HG03378 (cell line): ENCODE measurements at regions not wholly inside any gene's neighbourhood (a gene's known extent, or its start where the extent isn't known, plus 50 kb on each side); places are given as distances from the start of the nearest gene placed in this dataset.
"Not testable (repeated sequence)": the region's sequence is repeated elsewhere in the genome, so short reads cannot be mapped to it uniquely, and the experiment has no call there.

ENCODE experiments used
- ATAC-seq: cut with Tn5 transposase; IDR thresholded peaks from one replicate; pipeline ENCODE4 v1.9.1; 2021; ENCODE audit warnings: mild to moderate bottlenecking, moderate library complexity; ENCODE audit not compliant: unreplicated experiment

DNA sequence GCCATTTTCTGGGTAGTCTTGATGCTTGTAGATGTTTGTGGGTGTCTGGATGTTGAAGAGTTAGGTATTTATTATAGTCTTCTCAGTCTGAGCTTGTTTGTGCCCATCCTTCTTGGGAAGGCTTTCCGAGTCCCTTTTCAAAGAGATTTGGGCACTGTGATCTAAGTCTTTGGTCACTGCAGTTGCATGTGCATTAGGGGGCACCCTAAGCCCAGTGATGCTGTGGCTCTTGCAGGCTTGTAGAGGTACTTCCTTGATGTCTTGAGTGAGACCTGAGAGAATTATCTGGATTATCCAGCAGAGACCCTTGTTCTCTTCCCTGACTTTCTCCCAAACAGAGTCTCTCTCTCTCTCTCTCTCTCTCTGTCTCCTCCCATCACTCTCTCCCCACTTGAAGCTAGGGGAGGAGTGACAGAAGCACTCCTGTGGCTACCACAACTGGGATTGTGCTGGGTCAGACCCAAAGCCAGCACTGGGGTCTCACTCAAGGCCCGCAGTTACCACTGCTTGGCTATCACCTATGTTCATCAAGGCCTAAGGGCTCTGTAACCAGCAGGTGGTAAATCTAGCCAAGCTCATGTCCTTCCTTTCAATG, 68.5 kb downstream of the TMCO5A start:
- ATAC-seq = no peak

DNA sequence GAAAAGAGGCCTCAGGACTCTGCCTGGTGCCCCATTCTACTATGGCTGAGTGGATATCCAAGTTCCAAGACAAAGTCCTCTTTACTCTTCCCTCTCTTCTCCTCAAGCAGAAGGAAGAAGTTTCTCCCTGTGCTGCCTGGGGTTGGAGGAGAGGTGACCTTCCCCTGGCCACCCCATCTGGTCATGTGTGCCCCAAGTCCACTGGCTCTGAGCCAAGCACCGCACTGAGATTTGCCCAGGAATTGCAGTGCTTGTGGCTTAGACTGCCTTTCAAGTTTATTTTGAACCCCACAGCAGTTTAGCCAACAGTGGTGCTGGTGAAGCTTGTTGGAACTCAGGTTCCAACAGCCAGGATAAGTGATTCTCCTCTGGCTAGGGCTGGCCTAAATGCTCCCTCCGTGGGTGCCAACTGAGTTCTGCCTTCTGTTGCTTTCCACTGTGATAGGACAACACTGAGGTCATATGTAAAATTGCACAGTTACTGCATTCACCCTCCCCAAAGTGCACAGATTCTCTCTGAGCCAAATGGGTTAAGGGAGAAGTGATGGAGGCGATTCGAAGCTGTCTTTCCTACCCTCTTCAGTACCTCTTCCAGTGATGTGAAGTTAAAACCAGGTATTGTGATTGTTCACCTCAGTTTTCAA, 69.9 kb downstream of the TMCO5A start:
- ATAC-seq = no peak

DNA sequence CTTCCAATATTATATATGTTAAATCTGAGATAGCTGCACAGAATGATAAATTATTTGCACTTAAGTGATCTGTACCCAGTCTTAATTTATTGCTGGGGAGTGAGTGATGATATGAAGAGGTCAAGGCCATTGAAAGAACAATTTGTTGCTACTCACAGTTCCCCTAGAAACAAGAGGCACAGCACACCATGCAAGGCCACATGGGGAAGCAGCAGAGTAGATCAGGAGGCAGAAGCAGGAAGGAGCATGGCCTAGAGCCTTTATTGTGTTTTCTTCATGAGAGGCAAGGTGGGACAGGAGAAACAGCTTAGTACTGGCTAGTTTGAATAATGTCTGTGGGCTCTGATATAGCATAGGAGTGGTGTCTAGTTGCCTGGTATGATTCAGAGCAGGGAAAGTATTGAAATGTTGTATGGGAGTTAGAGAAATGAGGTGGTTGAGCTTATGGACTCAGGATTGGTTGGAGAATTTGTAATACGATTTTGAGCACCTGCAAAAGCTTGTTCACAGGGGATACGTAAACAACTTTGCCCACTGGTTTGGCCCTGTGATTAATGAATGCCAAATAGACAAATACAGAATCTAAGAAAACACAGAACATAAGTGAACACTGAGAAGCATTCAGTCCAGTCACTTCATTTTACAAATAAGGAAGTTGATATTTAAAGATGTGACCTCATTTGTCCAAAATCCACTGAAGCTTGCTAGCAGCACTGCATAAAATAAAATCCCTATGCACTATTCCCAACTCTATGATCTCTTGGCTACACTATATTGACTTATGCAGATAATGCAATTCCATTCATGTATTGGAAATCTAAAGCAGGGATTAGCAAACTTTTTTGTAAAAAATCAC, 71.7 kb downstream of the TMCO5A start:
- ATAC-seq = no peak

DNA sequence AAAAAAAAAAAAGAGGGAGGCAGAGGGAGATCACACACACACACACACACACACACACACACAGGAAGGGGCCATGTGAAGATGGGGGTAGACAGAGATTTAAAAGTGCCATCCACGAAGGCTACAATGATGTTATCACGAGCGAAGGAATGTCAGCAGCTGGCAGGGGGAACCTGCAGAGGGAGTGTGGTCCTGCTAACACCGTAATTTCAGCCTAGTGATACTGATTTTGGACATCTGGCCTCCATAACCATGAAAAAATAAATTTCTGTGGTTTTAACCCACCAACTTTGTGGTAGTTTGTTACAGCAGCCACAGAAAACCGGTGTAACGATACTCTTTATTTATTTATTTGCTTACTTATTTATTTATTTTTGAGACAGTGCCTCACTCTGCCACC, 76.0 kb downstream of the TMCO5A start:
- ATAC-seq = no peak

DNA sequence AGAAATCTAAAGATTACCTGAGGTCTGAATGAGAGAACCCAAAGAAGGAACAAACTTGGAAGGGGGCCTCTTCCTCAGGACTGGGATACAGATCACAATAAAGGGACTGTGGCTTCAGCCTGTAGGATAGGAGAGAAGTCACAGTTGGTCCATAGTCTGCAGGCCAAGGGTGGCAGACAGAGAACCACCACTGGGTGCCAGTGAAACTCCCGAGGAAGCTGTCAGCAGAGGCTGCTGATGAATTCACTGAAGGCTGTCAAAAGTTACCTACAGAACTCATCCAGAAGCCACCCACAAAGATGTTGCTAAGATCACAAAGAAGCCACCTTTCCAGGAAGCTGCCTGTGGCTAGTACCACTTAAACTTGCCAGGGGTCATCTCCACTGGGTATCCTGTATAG, 78.5 kb downstream of the TMCO5A start:
- no peak for ATAC-seq

DNA sequence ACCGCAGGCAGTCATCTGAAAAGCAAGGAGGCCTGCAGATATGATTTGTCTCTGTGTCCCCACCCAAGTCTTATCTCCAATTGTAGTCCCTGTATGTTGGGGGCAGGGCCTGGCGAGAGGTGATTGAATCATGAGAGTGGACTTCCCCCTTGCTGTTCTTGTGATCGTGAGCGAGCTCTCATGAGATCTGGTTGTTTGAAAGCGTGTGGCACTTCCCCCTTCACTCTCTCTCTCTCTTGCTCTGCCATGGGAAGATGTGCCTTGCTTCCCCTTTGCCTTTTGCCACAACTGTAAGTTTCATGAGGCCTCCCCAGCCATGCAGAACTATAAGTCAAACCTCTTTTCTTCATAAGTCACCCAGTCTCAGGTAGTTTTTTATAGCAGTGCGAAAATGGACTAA, 83.3 kb downstream of the TMCO5A start:
- no peak for ATAC-seq

DNA sequence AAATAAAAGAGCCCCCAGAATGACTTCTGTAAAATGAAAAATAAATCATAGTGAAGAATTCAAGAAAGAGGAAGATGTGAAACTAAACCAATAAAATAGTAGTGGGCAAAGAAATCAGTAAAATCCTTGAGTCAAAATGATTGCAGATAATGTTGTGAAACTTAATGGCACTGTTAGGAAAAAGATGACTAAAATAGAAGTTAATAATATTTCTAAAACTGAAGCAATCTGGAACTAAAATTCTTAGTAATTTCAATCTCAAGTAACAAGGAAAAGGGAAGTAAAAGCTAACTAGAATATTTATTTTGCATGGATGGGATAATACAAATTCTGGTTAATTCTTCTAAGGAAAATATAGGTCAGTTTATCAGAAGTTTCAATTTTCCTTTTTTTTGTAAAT, 84.6 kb downstream of the TMCO5A start:
- no peak for ATAC-seq

DNA sequence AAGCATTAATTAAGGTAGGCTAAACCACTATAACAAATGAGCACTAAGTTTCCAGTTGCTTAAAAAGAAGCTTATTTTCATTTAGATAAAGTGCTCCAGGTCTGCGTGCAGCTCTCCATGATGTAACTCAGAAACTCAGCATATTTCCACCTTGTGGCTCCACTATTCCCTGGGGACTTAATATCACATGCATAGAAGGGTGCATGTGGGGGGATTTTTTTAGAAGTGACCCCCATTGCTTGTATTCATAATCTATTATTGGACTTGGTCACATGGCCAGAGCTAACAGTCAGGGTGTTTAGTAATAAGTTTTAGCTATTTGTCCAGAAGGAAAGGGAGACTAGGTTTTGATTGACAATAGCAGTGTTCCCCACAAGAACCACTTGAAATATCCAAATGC, 86.8 kb downstream of the TMCO5A start:
- peak; percentile 75 for ATAC-seq

DNA sequence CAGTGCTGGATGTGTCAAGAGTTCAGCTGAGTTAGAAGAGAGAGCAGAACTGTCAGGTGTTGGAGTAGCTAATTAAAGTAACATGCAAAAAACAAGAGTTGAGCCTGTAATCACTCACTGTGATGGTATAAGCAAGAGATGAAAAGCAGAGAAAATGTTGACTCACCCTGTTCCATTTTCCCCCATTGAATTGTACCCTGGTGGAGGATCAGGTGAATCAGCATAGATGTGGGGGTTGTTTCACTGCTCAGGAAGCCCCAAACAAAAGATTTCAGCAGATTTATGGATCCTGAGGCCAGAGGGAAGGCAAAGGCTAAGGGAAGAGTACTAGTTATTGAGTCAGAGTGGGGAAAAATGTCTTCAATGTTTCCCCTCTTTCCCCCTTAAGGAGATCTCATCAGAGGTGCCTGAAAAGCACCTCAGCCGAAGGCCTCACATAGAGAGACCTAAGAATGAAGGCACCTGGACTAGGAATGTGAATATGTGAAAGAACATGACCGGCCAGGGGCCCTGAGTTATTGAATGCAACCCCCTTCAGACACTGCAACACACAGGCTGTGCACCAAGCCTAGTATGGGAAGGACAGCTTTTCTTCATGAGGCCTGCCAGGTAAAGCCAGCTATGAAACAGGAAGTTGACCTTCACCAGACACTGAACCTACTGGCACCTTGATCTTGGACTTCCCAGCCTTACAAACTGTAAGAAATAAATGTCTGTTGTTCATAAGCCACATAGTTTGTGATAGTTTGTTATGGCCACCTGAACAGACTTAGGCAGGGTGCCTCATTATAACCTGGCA, 90.1 kb downstream of the TMCO5A start:
- ATAC-seq = no peak

DNA sequence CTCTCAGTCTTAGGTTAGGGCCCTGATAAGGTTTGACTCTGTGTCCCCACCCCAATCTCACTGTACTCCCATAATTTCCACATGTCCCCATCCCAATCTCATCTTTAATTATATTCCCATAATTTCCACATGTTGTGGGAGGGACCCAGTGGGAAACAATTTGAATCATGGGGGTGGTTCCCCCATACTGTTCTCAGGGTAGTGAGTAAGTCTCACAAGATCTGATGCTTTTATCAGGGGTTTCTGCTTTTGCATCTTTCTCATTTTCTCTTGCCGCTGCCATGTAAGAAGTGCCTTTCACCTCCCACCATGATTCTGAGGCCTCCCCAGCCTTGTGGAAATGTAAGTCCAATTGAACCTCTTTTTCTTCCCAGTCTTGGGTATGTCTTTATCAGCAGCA, 91.2 kb downstream of the TMCO5A start:
- not testable (repeated sequence) for ATAC-seq

DNA sequence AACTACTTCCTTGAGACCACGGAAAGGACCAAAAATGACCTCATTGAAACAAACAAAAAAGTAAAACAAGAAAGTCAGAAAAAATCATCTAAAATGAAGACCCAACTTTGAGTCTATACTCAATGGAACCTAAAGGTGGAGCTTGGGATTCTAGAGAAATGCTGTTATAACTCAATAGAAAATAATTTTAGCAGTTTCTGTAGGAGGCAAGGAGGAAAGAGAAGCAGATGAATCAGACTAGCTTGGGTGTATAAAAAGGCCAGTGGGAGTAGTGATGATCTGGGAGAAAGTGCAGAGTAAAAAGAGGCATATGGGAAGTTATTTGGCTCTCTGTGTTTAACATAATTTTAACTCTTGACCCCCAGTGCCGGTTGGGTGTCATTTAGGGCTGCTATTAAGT, 94.4 kb downstream of the TMCO5A start:
- ATAC-seq = no peak

DNA sequence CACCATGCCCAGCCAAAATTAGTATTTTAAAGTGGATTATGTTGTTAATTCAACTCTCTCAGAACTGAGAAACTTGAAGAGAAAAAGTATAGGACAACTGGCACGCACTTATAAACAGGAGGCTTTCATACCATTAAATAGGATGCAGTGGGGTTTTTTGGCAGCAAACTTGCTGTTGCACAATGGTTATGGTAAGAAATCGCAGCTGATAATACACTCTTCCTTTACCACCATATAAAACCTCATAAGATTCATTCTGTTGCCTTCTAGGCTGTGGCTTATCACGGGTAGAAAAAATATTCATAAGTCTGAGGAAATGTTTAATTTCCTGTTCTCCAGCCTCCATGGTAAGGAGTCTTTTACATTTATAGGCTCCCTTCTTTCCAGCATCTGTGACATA, 95.3 kb downstream of the TMCO5A start:
- ATAC-seq = no peak

DNA sequence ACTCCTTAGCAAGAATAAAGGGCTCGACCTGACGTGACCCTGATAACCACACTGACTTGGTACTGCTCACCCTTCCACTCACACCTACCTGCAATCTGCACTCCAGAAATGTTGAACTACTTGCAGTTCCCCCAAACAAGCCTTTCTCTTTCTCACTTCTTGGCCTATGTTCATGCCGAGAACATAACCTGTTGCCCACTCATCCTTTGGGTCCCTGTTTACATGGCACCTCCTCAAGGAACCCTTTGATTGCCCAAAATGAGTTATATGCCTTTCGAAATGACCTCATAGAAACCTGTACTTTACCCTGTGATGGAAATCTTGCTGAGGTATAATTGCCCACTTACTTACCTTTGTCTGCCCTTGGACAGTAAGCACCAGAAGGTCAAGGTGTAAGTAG, 96.2 kb downstream of the TMCO5A start:
- no peak for ATAC-seq

DNA sequence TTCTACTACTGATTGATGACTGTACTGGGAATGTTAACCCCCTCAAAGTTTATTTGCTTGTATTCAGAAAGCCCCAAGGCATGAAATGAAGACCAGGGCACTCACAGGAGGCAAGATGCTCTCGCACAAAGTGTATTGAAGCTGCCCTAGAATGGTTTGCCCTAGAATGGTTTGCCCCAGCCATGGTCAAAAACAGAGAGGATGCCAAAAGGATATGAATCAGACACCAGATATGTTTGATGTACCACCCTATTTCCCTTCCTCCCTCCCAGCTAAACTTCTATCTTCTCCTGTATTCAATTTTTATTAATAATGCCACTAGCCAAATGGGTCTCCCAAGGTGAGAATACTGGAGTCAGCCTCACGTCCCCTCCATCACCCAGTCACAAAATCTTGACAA, 101.3 kb downstream of the TMCO5A start:
- no peak for ATAC-seq

DNA sequence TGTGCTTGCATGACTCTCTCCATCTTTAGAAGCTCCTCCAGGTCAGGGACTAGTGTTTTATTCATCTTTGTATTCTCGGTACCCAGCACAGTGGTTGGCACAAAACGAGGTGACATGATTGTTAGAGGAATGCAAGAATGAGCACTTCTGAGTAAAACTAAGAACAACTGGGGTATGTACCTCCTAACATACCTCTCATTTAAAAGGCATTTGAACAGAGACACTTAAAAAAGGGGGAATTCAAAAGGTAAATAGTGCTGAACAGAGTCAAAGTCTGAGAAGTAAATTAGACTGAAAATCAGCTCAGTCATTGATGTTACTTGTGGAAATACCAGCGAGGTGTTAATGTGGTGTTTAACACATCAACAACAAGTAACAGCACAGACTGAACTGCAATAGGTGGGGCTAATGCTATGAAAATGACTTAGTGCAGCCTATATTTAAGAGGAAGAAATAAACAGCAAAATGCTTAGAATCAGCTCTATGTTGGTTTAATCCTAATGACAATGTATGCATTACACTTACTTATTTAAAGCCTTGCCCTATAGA, 102.4 kb downstream of the TMCO5A start:
- ATAC-seq = no peak

DNA sequence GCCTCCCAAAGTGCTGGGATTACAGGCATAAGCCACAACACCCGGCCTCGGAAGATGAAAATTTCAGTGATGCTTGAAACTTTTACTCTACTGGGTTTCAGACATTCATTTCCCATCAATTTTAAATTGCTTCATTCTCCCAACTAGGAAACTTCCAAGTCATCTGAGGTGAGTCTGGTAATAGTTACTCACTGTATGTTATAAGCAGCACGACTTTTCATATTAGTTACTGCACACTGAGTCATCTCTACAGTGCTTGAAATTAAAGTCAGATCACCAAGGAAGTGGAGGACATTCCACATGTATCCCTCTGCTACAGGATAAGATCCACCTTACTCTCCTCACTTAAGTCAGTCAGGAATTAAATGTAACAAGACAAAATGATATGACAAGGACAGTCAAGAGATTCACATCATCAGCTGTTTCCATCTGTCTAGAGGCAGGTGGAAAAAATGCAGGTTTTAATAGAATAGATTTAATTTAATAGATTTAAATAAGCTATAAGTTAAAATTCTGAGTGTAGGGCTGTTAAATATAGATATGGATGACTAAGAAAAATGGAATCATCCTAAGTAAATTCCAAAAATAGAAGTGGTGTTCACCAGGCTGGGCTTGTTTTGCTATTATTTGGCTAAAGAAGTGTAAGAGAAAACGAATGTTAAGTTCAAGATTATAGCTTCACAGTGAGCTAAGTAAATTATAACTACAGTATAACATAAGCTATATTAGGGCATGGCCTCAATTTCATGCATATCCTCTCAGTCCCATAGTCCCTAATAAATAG, 104.4 kb downstream of the TMCO5A start:
- no peak for ATAC-seq

DNA sequence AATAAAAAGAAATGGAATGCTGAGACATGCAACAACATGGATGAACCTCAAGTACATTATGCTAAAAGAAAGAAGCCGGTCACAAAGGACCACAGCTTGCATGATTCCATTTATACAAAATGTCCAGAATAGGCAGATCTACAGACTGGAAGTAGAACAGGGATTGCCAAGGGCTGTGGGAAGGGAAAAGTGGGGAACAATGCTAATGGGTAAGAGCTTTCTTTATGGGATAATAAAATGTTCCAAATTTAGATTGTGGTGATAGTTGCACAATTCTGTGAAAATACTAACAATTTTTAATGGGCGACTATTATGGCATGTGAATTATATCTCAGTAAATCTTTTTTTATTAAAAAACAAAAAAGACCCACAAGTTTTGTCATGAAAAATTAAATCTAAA, 106.2 kb downstream of the TMCO5A start:
- ATAC-seq = no peak

DNA sequence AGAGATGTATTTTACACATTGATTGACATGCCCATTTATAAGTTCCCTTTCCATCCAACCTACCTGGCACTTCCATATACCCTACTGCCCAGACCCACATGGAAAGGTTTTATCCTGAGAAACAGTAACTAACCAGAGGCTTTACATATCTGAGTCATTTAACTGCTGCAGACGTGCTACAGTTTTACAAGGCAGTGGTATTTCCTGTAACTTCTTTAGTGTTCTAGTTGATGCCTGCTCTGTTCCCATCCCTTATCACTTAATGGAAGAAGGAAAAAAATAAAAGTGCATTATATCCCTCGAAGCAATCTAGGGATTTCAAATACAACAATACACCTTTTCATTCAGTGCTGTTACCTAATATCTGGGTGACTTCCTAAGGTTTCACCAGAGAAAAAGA, 107.1 kb downstream of the TMCO5A start:
- peak; percentile 47 for ATAC-seq

DNA sequence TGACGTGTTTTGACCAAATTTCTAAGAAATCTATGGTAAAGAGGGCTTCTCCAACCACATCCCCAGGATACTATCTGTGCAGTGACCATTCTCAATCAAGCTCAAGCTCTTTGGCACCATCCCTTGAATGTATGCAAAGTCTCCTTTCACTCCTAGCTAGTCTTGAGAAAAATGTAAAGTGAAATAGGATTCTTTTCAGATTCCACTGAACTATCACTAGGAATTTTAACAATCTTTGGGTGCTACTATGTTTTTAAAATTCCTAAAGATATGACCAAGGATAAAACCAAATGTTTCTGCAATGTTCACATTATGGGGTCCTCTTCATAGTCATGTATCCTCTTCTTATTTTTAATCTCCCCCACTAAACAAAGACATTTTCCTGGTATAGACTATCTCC, 107.8 kb downstream of the TMCO5A start:
- ATAC-seq = no peak

DNA sequence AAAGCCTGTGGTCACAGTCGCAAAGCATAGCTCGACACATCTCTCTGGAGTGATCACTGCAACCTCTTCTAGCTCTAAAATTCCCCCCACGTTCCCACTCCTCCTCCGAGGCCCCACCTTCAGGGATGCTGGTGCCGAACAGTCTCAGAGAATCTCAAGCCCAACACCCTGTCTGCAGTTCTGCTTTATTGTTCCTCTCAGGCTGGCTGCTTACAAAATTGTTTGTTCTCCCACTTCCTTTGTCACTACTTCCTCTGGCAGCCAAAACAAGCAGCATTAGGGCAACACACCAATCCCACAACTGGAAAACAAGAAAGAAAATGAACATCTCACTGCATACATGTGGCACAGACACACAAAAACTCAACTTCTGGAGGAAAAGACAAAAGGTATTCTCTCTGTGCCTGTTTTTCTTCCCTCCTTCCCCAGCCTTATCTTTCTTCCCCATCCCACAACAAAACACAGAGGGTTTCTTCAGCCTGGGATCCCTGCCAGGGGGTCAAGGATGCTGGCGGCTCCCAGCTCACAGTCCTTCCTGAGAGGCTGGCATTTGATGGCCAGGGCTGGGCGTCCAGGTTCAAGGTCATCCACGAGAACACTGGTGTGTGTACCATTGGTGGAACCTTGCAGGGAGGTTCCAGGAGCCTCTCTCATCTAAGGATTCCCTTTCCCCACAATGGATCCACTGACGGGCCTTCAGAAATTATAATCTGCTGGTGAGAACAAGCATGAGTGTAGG, 108.4 kb downstream of the TMCO5A start:
- no peak for ATAC-seq
